Urinary bladder (tissue), 3 donors: ENCODE measurements at regions not wholly inside any gene's neighbourhood (a gene's known extent, or its start where the extent isn't known, plus 50 kb on each side); places are given as distances from the start of the nearest gene placed in this dataset.
"Not testable (repeated sequence)": the region's sequence is repeated elsewhere in the genome, so short reads cannot be mapped to it uniquely, and the experiment has no call there.

ENCODE experiments used
- DNase-seq: peaks from one replicate; pipeline ENCODE4 v3.0.0-alpha.2; 2015; ENCODE audit errors: extremely low spot score
- H3K27ac ChIP-seq: one replicate; pipeline ENCODE4 v1.5.1; 2013; ENCODE audit warnings: low read depth, mild to moderate bottlenecking, moderate library complexity
- H3K36me3 ChIP-seq: one replicate; pipeline ENCODE4 v1.6.1; 2013; ENCODE audit warnings: mild to moderate bottlenecking, moderate library complexity; ENCODE audit not compliant: insufficient read depth
- H3K4me1 ChIP-seq: one replicate; pipeline ENCODE4 v1.6.1; 2013; ENCODE audit warnings: mild to moderate bottlenecking, moderate library complexity; ENCODE audit not compliant: insufficient read depth
- H3K4me3 ChIP-seq: one replicate; pipeline ENCODE4 v1.5.1; 2013; ENCODE audit warnings: low read depth, low read length
- WGBS: extraction: QIAGEN DNeasy Blood & Tissue Kit; methylation state at CpG from one replicate; pipeline ENCODE4 v1.1.7; 2013; 5-methylcytosine and 5-hydroxymethylcytosine counted together
- donor health status: healthy with polysubstance abuse.
- donor health status: healthy.

DNA sequence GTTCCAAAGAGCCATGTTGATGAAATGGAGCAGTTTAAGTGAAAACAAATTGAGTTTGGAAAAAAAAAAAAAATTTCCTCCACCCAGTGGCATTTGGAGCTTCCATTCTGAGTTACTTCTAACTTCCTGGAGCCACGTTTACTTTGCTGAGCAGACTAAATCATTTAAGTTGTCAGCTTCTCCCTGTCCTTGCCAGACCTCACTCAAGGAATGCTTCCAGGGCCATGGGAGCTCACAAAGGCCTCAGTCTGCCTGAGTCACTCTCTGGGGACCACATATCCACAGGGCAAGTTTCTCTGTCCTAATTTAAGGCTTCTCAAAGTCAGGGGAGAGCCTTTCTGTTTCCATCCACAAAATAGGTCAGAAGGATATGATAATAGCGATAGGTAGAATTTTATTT is 210.3 kb upstream of the TNC start:
- WGBS = 39% methylated on average over 2 of the region's 2 CpGs
- no peak for DNase-seq
- H3K36me3 ChIP-seq = no peaks in the 10 kb centered on the region
- peaks cover 2% of the 10 kb centered on the region for H3K4me1 ChIP-seq
- H3K27ac ChIP-seq = peak overlapping the region; percentile 52
- H3K4me3 ChIP-seq = no peak overlapping the region

DNA sequence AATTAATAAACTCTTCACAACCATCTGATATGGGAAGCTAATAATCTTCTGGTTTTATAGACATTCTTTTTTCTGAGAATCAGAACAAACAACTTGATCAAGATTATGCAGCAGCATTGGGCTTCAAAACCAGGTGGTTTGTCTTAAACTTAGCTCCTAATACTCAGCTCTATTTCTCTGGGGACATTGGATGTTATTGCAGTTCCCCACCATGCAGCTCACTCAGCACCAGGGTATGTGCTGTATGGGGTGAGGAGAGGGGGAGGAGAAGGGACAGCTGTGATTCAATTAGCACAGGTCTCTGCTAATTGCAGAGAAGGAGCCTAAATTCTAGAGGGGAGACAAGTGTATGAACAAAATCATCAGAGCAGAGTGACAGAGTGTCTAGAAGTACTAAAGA is 210.7 kb upstream of the TNC start:
- H3K4me3 ChIP-seq = no peak overlapping the region
- DNase-seq = no peak
- no peak overlapping the region for H3K27ac ChIP-seq
- peaks cover 3% of the 10 kb centered on the region for H3K4me1 ChIP-seq
- H3K36me3 ChIP-seq = no peaks in the 10 kb centered on the region

DNA sequence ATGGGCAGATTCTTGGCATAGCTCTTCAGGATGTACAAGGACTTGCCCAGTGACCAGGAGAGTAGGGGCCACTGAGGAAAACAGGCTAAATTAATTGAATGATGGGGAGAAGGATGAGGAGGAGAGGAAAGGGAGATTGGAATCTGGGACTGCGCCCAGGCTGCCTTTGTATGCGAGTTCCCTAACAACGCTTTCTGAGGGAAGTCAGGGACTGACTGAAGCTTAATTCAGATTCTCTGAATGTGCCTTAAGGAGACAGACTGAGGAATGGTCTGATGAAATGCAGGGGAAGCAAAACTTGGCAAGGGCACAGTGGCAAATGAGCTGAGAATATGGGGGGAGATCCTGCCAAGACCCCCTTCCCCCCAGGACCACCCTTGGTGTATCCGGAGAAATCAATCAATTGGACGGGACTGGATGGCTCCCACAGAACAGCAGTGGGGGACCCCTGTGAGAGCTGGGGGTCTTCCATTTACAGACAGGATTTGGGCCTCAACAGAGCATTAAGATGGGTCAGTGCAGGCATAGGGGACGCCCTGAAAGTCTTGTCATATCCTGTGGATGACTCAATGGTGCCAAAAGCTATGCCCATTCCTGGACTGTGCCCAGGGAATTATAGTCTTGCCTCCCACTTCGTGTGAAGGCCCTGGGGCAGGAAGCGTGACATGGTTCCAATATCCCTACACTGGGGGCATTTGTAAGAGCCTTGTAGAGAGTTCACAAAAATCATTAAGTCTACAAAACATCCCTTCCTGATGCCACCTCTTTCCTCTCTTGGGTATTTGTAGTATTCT is 215.5 kb upstream of the TNC start:
- Histone ChIP-seq H3K4me1 (peaks cover 1% of the 10 kb centered on the region), H3K27ac (no peak overlapping the region), H3K4me3 (no peak overlapping the region), H3K36me3 (no peaks in the 10 kb centered on the region)
- no peak for DNase-seq
- 93% methylated on average over 8 of the region's 8 CpGs for WGBS

DNA sequence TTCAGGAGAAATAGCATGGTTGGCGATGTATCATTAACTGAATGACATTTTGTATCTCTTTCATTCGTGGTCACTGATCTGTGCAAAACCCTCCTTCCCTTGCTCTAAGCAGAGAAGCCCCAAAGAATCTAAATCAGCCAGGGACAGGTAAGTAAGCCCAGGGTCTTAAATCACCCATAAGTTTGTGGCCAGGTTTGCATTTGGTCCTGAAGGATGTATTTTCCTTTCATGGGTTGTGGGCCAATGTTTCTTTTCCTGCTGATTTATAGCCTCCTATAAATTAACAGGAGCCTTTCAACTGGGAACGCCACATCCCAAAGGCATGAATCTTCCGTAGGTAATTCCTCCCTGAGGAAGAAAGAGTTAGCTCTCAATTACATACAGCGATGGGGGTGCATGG is 217.5 kb upstream of the TNC start:
- Histone ChIP-seq H3K4me3 (no peak overlapping the region), H3K4me1 (peaks cover 1% of the 10 kb centered on the region), H3K27ac (no peak overlapping the region), H3K36me3 (no peaks in the 10 kb centered on the region)
- DNase-seq = no peak
- 86% methylated on average over 5 of the region's 5 CpGs for WGBS

DNA sequence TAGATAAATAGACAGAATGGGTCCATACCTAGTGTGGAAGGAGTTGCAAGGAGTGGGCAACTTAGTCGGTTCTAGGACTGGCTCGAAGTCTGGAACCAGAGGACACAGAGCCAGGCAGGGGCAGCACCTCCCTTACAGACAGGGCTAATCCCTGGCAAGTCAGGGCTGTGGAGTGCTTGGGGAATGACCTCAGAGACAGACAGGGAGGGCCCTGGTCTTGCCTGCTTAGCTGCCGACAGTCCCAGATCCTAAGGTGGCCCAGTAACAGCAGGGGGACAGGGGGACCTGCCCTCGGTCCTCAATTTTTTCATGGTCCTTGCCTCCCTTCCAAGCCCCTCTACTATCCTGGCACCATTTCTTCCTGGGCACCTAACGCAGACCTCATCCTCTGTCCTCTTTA is 222.4 kb upstream of the TNC start:
- Histone ChIP-seq H3K4me3 (no peak overlapping the region), H3K36me3 (no peaks in the 10 kb centered on the region), H3K27ac (no peak overlapping the region), H3K4me1 (no peaks in the 10 kb centered on the region)
- WGBS = 77% methylated on average over 5 of the region's 5 CpGs
- no peak for DNase-seq

DNA sequence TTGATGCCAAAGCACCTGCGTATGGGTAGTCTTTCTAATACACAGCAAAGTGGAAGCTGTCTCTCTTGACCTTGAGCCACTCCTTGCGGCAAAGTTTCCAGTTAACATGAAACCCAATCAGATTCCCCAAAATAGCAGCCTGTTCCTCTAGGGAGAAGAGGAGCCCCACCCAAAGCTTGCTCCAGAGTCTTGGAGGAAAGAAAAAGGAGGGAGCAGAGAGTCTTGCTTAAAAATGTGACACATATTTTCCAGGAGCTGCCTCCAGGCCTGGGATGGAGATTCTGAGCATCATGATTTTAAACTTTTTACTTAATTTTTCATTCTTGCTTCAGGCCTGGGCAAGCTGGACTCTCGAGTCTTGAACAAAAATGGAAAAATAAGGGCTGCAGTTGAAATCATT is 223.5 kb upstream of the TNC start:
- Histone ChIP-seq H3K36me3 (no peaks in the 10 kb centered on the region), H3K27ac (no peak overlapping the region), H3K4me3 (no peak overlapping the region), H3K4me1 (no peaks in the 10 kb centered on the region)
- DNase-seq = no peak
- 74% methylated on average over 3 of the region's 3 CpGs for WGBS

DNA sequence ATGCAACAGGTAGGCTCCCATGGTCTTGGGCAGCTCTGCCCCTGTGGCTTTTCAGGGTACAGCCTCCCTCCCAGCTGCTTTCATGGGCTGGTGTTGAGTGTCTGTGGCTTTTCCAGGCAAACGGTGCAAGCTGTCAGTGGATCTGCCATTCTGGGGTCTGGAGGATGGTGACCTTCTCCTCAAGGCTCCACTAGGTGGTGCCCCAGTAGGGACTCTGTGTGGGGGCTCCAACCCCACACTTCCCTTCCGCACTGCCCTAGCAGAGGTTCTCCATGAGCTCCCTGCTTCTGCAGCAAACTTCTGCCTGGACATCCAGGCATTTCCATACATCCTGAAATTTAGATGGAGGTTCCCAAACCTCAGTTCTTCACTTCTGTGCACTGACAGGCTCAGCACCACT is 229.8 kb upstream of the TNC start:
- H3K27ac ChIP-seq, DNase-seq, H3K4me1 ChIP-seq, H3K36me3 ChIP-seq, H3K4me3 ChIP-seq: not testable (repeated sequence)
- 94% methylated on average over 2 of the region's 2 CpGs for WGBS

DNA sequence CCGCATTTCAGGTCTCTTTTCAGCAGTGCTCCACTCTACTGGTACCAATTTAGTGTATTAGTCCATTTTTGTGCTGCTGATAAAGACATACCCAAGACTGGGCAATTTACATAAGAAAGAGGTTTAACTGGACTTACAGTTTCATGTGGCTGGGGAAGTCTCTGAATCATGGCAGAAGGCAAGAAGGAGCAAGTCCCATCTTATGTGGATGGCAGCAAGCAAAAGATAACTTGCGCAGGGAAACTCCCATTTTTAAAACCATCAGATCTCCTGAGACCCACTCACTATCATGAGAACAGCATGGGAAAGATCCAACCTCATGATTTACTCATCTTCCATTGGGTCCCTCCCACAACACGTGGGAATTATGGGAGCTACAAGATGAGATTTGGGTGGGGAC is 231.0 kb upstream of the TNC start:
- H3K4me1 ChIP-seq, H3K27ac ChIP-seq, H3K4me3 ChIP-seq, H3K36me3 ChIP-seq, DNase-seq: not testable (repeated sequence)
- 75% methylated on average over 3 of the region's 3 CpGs for WGBS

DNA sequence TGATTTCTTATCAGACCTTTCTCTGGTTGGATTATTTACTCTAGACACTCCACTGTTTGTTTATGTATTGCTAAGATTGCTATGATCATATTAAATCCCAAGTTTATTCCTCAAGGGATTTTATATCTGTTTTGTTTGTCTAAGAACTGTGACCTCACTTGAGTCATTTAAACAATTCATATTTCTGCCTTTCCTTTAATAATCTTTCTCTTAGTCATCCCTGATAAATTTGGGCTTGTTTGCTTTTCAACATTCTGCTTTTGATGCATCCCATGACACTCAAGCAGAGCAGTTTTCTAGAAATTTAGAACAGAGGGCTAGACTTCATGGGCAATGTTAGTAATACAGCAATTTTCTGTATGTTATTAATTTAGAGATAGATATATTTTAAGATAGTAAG is 231.6 kb upstream of the TNC start:
- no peak for DNase-seq
- H3K4me1 ChIP-seq = no peaks in the 10 kb centered on the region

DNA sequence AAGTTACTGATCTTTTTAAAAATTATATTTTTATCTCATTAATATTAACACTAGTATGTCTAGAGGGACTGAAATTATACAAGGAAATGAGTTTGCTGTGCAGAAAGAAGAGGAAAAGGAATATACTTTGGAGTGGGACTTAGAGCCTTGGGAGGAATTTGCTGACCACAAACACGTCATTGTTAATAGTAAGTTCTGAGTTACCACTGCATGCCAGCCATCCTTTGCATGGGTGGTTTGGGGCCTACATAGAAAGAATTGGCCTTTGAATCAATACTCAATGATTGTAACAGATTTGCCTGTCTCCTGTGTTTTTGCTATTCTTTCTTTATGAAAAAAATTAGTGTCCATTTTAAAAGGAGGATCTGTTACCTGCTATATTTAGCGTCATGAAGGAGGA is 232.6 kb upstream of the TNC start:
- Histone ChIP-seq H3K27ac (no peak overlapping the region), H3K4me1 (no peaks in the 10 kb centered on the region), H3K36me3 (no peaks in the 10 kb centered on the region), H3K4me3 (no peak overlapping the region)
- WGBS = 86% methylated on average over 2 of the region's 2 CpGs
- no peak for DNase-seq

More for the DNA sequence above, 231.6 kb upstream of the TNC start:
- Histone ChIP-seq H3K4me3 (no peak overlapping the region), H3K36me3 (no peaks in the 10 kb centered on the region), H3K27ac (no peak overlapping the region)

DNA sequence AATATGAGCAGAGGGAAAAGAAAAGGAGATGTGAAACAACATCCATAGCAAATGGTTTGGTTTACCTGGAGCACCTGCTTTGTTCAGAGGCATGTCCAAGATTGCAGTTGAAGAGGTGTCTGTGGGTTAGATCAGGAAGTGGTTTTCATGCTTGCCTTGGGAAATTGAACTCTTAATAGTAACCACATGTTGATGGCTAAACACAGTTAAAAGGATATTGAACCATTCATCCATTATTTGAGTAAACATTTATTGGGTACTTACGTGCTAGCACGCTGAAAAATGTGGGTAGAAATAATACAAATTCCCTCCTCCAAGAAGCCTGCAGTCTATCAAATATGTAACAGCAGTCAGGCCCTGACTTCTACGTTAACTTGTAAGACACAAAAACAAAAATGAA is 235.7 kb upstream of the TNC start:
- no peaks in the 10 kb centered on the region for H3K36me3 ChIP-seq
- no peak for DNase-seq
- no peak overlapping the region for H3K27ac ChIP-seq
- no peak overlapping the region for H3K4me3 ChIP-seq
- no peaks in the 10 kb centered on the region for H3K4me1 ChIP-seq
- 91% methylated on average over 3 of the region's 3 CpGs for WGBS

DNA sequence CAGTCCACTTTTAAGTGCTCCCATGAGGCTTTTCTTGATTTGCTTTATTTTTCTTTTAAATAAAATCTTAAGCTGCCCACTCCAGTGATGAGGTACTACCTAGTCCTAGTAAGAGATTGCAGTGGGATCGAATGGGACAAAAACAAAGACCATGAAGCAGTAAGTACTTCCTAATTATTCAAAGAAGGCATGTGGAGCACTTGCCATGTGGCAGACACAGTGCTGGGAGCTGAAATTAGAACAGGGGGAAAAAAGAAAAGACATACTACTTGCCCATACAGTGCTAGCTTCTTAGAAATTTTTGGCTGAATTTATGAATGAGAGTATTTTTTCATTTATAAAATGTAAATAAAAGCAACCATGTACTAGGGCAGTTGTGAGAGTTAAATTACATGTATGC is 239.9 kb upstream of the TNC start:
- Histone ChIP-seq H3K4me1 (no peaks in the 10 kb centered on the region), H3K4me3 (no peak overlapping the region), H3K36me3 (no peaks in the 10 kb centered on the region), H3K27ac (no peak overlapping the region)
- WGBS = 70% methylated on average over 1 of the region's 1 CpG
- no peak for DNase-seq

DNA sequence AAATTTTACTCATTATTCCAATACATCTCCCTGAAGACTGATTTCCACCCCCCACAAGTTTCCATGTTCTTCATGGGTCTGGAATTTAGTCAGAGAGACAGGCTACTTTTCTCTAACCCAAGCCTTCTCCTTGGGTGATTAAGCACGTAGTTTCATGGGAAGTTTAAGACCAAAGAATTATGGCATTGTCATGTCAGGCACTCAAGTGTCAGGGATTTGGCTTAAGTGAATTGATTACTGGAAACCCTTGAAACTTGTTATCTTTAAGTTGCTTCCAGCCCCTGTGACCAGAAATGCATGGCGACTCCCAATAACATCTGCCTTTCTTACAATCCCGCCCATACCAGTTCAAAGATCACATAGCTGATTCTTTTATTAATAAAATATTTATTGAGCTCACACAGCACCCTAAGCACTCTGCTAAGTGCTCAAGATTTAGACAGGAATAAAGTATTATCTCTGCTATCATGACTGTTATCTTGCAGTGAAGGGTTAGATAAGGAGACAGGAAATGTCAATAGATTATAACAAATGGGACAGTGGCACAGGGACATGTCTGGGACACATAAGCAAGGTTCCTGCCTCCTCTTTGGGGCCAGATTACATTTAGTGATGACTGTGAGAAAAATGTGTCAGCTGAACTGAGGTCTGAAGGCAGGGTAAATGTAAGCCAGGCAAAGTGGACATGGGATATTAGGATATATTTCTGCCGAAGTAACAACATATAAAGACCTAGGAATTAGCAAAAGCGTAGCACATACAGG is 241.2 kb upstream of the TNC start:
- H3K4me1 ChIP-seq = no peaks in the 10 kb centered on the region
- DNase-seq = no peak
- no peak overlapping the region for H3K4me3 ChIP-seq
- no peaks in the 10 kb centered on the region for H3K36me3 ChIP-seq
- 71% methylated on average over 5 of the region's 5 CpGs for WGBS
- no peak overlapping the region for H3K27ac ChIP-seq

DNA sequence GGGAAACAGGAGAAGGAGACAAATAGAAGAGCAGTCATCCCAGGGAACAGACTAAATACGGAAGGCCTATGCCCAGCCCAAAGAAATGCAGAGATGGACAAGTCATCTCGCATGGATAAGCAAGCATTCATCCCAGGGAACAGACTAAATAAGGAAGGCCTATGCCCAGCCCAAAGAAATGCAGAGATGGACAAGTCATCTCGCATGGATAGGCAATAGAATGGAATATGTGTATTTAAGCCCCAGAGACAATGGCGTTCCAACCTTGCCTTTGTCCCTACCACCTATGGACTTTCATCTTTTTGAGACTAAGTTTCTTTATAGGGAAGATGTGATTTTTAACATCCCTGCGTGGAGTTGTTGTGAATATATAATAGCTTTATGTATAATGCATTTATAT is 242.2 kb upstream of the TNC start:
- no peak overlapping the region for H3K4me3 ChIP-seq
- no peaks in the 10 kb centered on the region for H3K4me1 ChIP-seq
- H3K36me3 ChIP-seq = no peaks in the 10 kb centered on the region
- DNase-seq = no peak
- H3K27ac ChIP-seq = no peak overlapping the region
- 97% methylated on average over 5 of the region's 5 CpGs for WGBS
